ENCODE measurements at regions not wholly inside any gene's neighbourhood (a gene's known extent, or its start where the extent isn't known, plus 50 kb on each side); places are given as distances from the start of the nearest gene placed in this dataset.

DNA sequence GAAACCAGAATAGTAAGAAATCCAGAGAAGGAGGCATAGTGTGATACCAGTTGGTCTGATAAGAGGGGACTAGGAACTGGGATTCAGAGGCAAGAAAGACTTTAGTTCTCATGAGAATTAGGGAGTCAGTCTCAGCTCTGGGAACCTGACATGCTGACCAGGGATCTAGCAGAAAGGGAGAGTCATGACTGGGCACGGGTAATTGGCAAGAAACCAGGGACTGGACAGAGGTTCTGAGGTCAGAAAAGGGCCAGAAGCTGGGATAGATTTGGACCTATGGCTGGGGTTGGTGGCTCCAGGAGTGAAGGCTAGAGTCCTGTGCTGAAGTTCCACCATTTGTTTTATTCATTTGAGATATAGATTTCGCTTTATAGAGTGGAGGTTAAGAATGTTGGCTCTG lies 110.2 kb upstream of the C1GALT1C1 start:
- intact Hi-C loops (cut with DNase I) = no loop called here
- Histone ChIP-seq H3K4me1 (ENCODE audit: insufficient read depth) (no peaks in the 10 kb centered on the region), H3K4me3 (no peak overlapping the region), H3K27ac (no peak overlapping the region), H3K36me3 (no peaks in the 10 kb centered on the region), H3K9me3 (no peaks in the 10 kb centered on the region), H3K27me3 (no peaks in the 10 kb centered on the region)
- 47 to 58% (median 51%) methylated on average over 2 of the region's 2 CpGs for WGBS, 3 donors
- DNase-seq = no peak
- TF ChIP-seq EP300 (IDR thresholded peaks at IDR 0.05) (no peak), CTCF (IDR thresholded peaks at IDR 0.05) (no peak), POLR2A (IDR thresholded peaks at IDR 0.05) (no peak)

DNA sequence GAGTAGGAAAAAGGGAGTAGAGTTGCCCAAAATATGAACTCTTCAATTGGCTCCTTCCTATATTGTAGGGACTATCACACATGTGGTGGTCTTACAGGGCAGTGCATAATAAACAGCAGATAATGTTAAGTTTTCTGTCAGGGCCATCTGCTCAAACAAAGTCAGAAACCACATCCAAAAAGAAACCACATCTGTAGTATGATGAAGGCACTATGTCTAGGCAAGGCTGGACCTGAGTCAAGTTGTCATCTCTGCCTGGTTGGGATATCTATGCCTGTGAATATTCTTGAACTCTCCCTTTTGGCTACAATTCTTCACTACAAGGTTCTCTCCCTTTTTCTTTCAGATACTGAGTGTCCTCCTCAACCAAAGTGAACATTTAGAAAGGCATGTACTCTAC lies 109.4 kb upstream of the C1GALT1C1 start:
- no peak for DNase-seq
- H3K36me3 ChIP-seq = no peaks in the 10 kb centered on the region
- no peaks in the 10 kb centered on the region for H3K4me1 ChIP-seq (ENCODE audit: insufficient read depth)
- intact Hi-C loops (cut with DNase I) = no loop called here
- H3K4me3 ChIP-seq = no peak overlapping the region
- TF ChIP-seq EP300 (IDR thresholded peaks at IDR 0.05) = no peak
- TF ChIP-seq CTCF (IDR thresholded peaks at IDR 0.05) = no peak
- no peak for TF ChIP-seq POLR2A (IDR thresholded peaks at IDR 0.05)
- H3K9me3 ChIP-seq = no peaks in the 10 kb centered on the region
- H3K27me3 ChIP-seq = no peaks in the 10 kb centered on the region
- no peak overlapping the region for H3K27ac ChIP-seq

GRCh38 chrX:120736989-120737388 lies 107.1 kb upstream of the C1GALT1C1 start:
- DNase-seq = no peak
- Histone ChIP-seq H3K36me3 (no peaks in the 10 kb centered on the region), H3K4me3 (no peak overlapping the region), H3K27me3 (no peaks in the 10 kb centered on the region), H3K4me1 (ENCODE audit: insufficient read depth) (no peaks in the 10 kb centered on the region), H3K27ac (no peak overlapping the region), H3K9me3 (no peaks in the 10 kb centered on the region)
- WGBS, 3 donors = 59 to 60% (median 60%) methylated on average over 1 of the region's 1 CpG
- no peak for TF ChIP-seq EP300 (IDR thresholded peaks at IDR 0.05)
- intact Hi-C loops (cut with DNase I) = no loop called here

- intact Hi-C loops (cut with DNase I) = no loop called here
- no peak for DNase-seq
- no peaks in the 10 kb centered on the region for H3K27me3 ChIP-seq
- WGBS, 3 donors = 90 to 96% (median 92%) methylated on average over 2 of the region's 2 CpGs
- H3K4me1 ChIP-seq (ENCODE audit: insufficient read depth) = no peaks in the 10 kb centered on the region
- no peak overlapping the region for H3K4me3 ChIP-seq
- TF ChIP-seq EP300 (IDR thresholded peaks at IDR 0.05) (no peak), CTCF (IDR thresholded peaks at IDR 0.05) (no peak), POLR2A (IDR thresholded peaks at IDR 0.05) (no peak)
- H3K9me3 ChIP-seq = no peaks in the 10 kb centered on the region
- no peaks in the 10 kb centered on the region for H3K36me3 ChIP-seq
- no peak overlapping the region for H3K27ac ChIP-seq
Measured at GRCh38 chrX:120735966-120736365, 106.1 kb upstream of the C1GALT1C1 start.

DNA sequence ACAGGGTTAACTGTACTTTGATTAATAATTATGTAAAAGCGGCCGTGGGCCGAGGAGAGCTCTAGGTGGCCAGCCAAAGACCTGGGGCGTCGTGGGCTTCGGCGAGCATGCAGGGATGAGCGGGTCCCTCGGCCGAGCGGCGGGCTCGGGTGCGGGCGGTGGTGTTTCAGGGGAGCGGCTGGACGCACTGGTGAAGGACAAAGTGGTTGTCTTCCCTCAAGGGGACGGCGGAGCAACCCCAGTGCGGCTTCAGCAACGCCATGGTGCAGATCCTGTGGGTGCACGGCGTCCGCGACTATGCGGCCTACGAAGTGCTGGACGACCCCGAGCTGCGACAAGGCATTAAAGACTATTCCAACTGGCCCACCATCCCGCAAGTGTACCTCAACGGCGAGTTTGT lies 103.0 kb upstream of the C1GALT1C1 start:
- Histone ChIP-seq H3K4me3 (no peak overlapping the region), H3K4me1 (ENCODE audit: insufficient read depth) (no peaks in the 10 kb centered on the region), H3K36me3 (no peaks in the 10 kb centered on the region), H3K9me3 (no peaks in the 10 kb centered on the region), H3K27me3 (no peaks in the 10 kb centered on the region), H3K27ac (no peak overlapping the region)
- intact Hi-C loops (cut with DNase I) = no loop called here
- TF ChIP-seq POLR2A (IDR thresholded peaks at IDR 0.05) = no peak
- no peak for TF ChIP-seq EP300 (IDR thresholded peaks at IDR 0.05)
- no peak for TF ChIP-seq CTCF (IDR thresholded peaks at IDR 0.05)
- no peak for DNase-seq
- 87 to 92% (median 88%) methylated on average over 33 of the region's 33 CpGs for WGBS, 3 donors
